ENCODE measurements at regions not wholly inside any gene's neighbourhood (a gene's known extent, or its start where the extent isn't known, plus 50 kb on each side); places are given as distances from the start of the nearest gene placed in this dataset.

DNA sequence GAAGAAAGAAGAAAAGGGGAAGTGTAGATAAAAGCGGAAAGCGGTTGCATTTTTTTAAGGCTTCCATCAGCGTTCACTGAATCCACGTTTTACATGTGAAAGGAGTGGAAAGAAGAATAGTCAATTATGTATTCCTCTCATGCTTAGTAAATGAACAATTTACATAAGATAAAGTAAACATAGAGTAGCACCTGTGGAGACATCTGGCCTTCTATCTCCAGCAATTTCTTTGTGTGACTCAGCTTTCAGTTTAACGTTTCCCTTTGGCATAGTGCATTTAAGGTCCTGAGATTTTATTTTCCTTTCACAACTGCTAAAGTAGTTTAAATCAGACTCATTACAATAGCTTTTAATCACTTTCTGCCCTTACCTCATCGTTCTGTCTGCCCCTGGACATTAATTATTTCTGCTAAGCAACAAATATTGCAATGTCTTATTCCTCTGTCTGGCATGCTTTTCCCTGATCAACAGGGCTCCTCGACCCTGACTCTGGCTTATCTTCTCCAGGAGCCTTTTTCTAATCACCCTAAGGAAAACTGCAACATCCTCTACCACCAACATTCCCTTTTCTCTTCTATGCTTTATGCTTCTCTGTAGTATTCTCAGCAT is 383.5 kb upstream of the VWC2 start:
- H3K36me3 ChIP-seq (ENCODE audit: insufficient read depth, low read length) = no peaks in the 10 kb centered on the region
- H3K27me3 Mint-ChIP-seq = no peaks in the 10 kb centered on the region
- H3K27ac ChIP-seq (ENCODE audit: low read depth in 1 of 2, low read length in 2 of 2) = no peak overlapping the region
- CTCF ChIA-PET = no interaction called here
- no peak overlapping the region for H3K4me3 ChIP-seq (ENCODE audit: low read length)
- no peak for DNase-seq
- no peak overlapping the region for H3K4me3 Mint-ChIP-seq
- intact Hi-C loops (cut with DNase I, micrococcal nuclease) = no loop called here
- peaks cover 18% of the 10 kb centered on the region for H3K9me3 Mint-ChIP-seq
- POLR2A ChIA-PET = no interaction called here
- H3K36me3 Mint-ChIP-seq (ENCODE audit: low read depth) = no peaks in the 10 kb centered on the region
- H3K4me1 ChIP-seq (ENCODE audit: insufficient read depth, low read length) = no peaks in the 10 kb centered on the region
- H3K27ac Mint-ChIP-seq = no peak overlapping the region
- H3K27me3 ChIP-seq (ENCODE audit: control insufficient read depth in 1 of 2, insufficient read depth in 2 of 2, low read length in 2 of 2) = no peaks in the 10 kb centered on the region
- H3K9me3 ChIP-seq (ENCODE audit: control insufficient read depth in 1 of 2, insufficient read depth in 1 of 2, low read length in 2 of 2) = peaks cover 0 to 6% of the 10 kb centered on the region in 2 experiments
- H3K4me1 Mint-ChIP-seq (ENCODE audit: low read depth) = no peaks in the 10 kb centered on the region
- no peak for ATAC-seq (ENCODE audit: poor library complexity)
- TF ChIP-seq, protein P1, sequence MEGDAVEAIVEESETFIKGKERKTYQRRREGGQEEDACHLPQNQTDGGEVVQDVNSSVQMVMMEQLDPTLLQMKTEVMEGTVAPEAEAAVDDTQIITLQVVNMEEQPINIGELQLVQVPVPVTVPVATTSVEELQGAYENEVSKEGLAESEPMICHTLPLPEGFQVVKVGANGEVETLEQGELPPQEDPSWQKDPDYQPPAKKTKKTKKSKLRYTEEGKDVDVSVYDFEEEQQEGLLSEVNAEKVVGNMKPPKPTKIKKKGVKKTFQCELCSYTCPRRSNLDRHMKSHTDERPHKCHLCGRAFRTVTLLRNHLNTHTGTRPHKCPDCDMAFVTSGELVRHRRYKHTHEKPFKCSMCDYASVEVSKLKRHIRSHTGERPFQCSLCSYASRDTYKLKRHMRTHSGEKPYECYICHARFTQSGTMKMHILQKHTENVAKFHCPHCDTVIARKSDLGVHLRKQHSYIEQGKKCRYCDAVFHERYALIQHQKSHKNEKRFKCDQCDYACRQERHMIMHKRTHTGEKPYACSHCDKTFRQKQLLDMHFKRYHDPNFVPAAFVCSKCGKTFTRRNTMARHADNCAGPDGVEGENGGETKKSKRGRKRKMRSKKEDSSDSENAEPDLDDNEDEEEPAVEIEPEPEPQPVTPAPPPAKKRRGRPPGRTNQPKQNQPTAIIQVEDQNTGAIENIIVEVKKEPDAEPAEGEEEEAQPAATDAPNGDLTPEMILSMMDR (IDR thresholded peaks at IDR 0.05) = no peak

DNA sequence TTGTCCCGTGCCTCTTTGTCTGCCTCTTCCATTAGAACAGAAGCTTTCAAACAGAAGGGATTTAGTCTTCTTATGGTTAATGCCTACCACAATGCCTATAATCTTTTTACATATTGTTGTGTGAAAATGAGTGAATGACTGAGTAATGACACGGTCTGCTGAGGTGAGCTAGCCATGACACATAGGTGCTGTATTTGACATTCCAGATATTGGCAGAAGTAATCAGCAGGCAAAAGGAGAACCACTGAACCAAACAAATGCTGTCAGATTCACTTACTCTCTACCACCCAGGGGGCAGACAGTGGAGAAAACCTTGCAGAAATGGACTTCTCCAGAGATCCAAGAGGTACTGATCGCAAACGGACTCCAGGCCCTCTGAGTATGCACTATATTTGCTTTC is 377.2 kb upstream of the VWC2 start:
- ChIA-PET POLR2A (no interaction called here), CTCF (no interaction called here)
- Histone ChIP-seq H3K4me3 (ENCODE audit: low read length) (no peak overlapping the region), H3K36me3 (ENCODE audit: insufficient read depth, low read length) (no peaks in the 10 kb centered on the region), H3K27me3 (ENCODE audit: control insufficient read depth in 1 of 2, insufficient read depth in 2 of 2, low read length in 2 of 2) (no peaks in the 10 kb centered on the region), H3K9me3 (ENCODE audit: control insufficient read depth in 1 of 2, insufficient read depth in 1 of 2, low read length in 2 of 2) (no peaks in the 10 kb centered on the region), H3K27ac (ENCODE audit: low read depth in 1 of 2, low read length in 2 of 2) (no peak overlapping the region), H3K4me1 (ENCODE audit: insufficient read depth, low read length) (no peaks in the 10 kb centered on the region)
- DNase-seq (no peak), ATAC-seq (ENCODE audit: poor library complexity) (no peak)
- Mint-ChIP-seq H3K9me3 (peaks cover 7% of the 10 kb centered on the region), H3K27me3 (no peaks in the 10 kb centered on the region), H3K36me3 (ENCODE audit: low read depth) (no peaks in the 10 kb centered on the region), H3K4me3 (no peak overlapping the region), H3K27ac (no peak overlapping the region), H3K4me1 (ENCODE audit: low read depth) (no peaks in the 10 kb centered on the region)
- intact Hi-C loops (cut with DNase I, micrococcal nuclease) = no loop called here
- TF ChIP-seq, protein P1 (IDR thresholded peaks at IDR 0.05) = no peak

DNA sequence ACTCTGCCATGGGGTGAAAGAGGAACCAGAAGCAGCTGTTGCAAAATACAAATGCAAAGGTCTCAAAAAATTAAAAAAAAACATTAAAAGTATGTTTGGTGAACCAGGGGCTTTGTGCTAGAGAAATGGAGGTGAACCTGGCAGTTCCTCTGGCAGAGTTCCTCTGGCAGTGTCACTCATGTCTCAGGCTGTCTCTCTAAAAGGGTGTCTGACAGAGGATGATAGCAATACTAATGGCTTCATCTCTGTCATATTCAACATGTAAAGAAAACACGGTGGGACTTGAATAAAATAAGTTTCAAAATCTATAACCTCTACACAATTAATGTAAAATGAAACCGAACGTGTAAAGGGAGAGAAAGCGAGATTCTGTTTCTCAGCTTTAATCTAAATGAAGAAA is 375.7 kb upstream of the VWC2 start:
- Mint-ChIP-seq H3K27me3 (no peaks in the 10 kb centered on the region), H3K9me3 (peaks cover 4% of the 10 kb centered on the region), H3K36me3 (ENCODE audit: low read depth) (no peaks in the 10 kb centered on the region), H3K4me1 (ENCODE audit: low read depth) (no peaks in the 10 kb centered on the region), H3K27ac (no peak overlapping the region), H3K4me3 (no peak overlapping the region)
- no peaks in the 10 kb centered on the region for H3K27me3 ChIP-seq (ENCODE audit: control insufficient read depth in 1 of 2, insufficient read depth in 2 of 2, low read length in 2 of 2)
- DNase-seq (no peak), ATAC-seq (ENCODE audit: poor library complexity) (no peak)
- intact Hi-C loops (cut with DNase I, micrococcal nuclease) = no loop called here
- POLR2A ChIA-PET = no interaction called here
- no peaks in the 10 kb centered on the region for H3K4me1 ChIP-seq (ENCODE audit: insufficient read depth, low read length)
- H3K4me3 ChIP-seq (ENCODE audit: low read length) = no peak overlapping the region
- no peak overlapping the region for H3K27ac ChIP-seq (ENCODE audit: low read depth in 1 of 2, low read length in 2 of 2)
- no peaks in the 10 kb centered on the region for H3K9me3 ChIP-seq (ENCODE audit: control insufficient read depth in 1 of 2, insufficient read depth in 1 of 2, low read length in 2 of 2)
- CTCF ChIA-PET = no interaction called here
- TF ChIP-seq, protein P1 (IDR thresholded peaks at IDR 0.05) = no peak
- H3K36me3 ChIP-seq (ENCODE audit: insufficient read depth, low read length) = no peaks in the 10 kb centered on the region
